ENCODE measurements at regions not wholly inside any gene's neighbourhood (a gene's known extent, or its start where the extent isn't known, plus 50 kb on each side); places are given as distances from the start of the nearest gene placed in this dataset.
"Not testable (repeated sequence)": the region's sequence is repeated elsewhere in the genome, so short reads cannot be mapped to it uniquely, and the experiment has no call there.

GRCh38 chrX:65851306-65851705 lies 183.9 kb downstream of the MSN start:
- TF ChIP-seq CTCF (CRISPR knock-in tag; IDR thresholded peaks at IDR 0.05); ZBTB21 (CRISPR knock-in tag; IDR thresholded peaks at IDR 0.05); ZNF777 (CRISPR knock-in tag; IDR thresholded peaks at IDR 0.05); EZH2 (conservative IDR thresholded peaks at IDR 0.05; ENCODE audit: low read depth, low read length); FOXJ3 (CRISPR knock-in tag; IDR thresholded peaks at IDR 0.05; ENCODE audit: borderline replicate concordance); KLF6 (CRISPR knock-in tag; IDR thresholded peaks at IDR 0.05); CREB3 (CRISPR knock-in tag; IDR thresholded peaks at IDR 0.05); RBM39 (IDR thresholded peaks at IDR 0.05; ENCODE audit: low read depth, low read length, poor library complexity, severe bottlenecking): not testable (repeated sequence)
- TF ChIP-seq, protein P1, sequence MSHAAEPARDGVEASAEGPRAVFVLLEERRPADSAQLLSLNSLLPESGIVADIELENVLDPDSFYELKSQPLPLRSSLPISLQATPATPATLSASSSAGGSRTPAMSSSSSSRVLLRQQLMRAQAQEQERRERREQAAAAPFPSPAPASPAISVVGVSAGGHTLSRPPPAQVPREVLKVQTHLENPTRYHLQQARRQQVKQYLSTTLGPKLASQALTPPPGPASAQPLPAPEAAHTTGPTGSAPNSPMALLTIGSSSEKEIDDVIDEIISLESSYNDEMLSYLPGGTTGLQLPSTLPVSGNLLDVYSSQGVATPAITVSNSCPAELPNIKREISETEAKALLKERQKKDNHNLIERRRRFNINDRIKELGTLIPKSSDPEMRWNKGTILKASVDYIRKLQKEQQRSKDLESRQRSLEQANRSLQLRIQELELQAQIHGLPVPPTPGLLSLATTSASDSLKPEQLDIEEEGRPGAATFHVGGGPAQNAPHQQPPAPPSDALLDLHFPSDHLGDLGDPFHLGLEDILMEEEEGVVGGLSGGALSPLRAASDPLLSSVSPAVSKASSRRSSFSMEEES (CRISPR knock-in tag; IDR thresholded peaks at IDR 0.05) = not testable (repeated sequence)

All from HepG2 (cell line).